ENCODE measurements at regions not wholly inside any gene's neighbourhood (a gene's known extent, or its start where the extent isn't known, plus 50 kb on each side); places are given as distances from the start of the nearest gene placed in this dataset.

GRCh38 chr10:61063034-61063433, 119.0 kb upstream of the RHOBTB1 start (continued):
- no peak for TF ChIP-seq MTA3 (CRISPR knock-in tag; IDR thresholded peaks at IDR 0.05)
- no peak for TF ChIP-seq HES4 (CRISPR knock-in tag; IDR thresholded peaks at IDR 0.05; ENCODE audit: borderline replicate concordance)
- TF ChIP-seq XRCC5 (optimal IDR thresholded peaks at IDR 0.05; ENCODE audit: low read length), result peak; percentile 19
- 0 out of 2 replicates have a peak, but pooled peaks have one; percentile 38 for TF ChIP-seq ONECUT2 (CRISPR knock-in tag; IDR thresholded peaks at IDR 0.05)
- TF ChIP-seq POGZ (CRISPR knock-in tag; IDR thresholded peaks at IDR 0.05), result peak; percentile 89
- no peak for TF ChIP-seq NCOA5 (CRISPR knock-in tag; IDR thresholded peaks at IDR 0.05)
- TF ChIP-seq NFKBIZ (CRISPR knock-in tag; IDR thresholded peaks at IDR 0.05), result peak; percentile 78
- peak; percentile 81 for TF ChIP-seq MED1 (CRISPR knock-in tag; IDR thresholded peaks at IDR 0.05)
- no peak for TF ChIP-seq FOXC1 (CRISPR knock-in tag; IDR thresholded peaks at IDR 0.05; ENCODE audit: borderline replicate concordance)
- TF ChIP-seq NCOR1 (IDR thresholded peaks at IDR 0.05; ENCODE audit: borderline replicate concordance, low read length), result peak; percentile 43; the same call in 1 of the 2 replicates
- TF ChIP-seq, protein P1, sequence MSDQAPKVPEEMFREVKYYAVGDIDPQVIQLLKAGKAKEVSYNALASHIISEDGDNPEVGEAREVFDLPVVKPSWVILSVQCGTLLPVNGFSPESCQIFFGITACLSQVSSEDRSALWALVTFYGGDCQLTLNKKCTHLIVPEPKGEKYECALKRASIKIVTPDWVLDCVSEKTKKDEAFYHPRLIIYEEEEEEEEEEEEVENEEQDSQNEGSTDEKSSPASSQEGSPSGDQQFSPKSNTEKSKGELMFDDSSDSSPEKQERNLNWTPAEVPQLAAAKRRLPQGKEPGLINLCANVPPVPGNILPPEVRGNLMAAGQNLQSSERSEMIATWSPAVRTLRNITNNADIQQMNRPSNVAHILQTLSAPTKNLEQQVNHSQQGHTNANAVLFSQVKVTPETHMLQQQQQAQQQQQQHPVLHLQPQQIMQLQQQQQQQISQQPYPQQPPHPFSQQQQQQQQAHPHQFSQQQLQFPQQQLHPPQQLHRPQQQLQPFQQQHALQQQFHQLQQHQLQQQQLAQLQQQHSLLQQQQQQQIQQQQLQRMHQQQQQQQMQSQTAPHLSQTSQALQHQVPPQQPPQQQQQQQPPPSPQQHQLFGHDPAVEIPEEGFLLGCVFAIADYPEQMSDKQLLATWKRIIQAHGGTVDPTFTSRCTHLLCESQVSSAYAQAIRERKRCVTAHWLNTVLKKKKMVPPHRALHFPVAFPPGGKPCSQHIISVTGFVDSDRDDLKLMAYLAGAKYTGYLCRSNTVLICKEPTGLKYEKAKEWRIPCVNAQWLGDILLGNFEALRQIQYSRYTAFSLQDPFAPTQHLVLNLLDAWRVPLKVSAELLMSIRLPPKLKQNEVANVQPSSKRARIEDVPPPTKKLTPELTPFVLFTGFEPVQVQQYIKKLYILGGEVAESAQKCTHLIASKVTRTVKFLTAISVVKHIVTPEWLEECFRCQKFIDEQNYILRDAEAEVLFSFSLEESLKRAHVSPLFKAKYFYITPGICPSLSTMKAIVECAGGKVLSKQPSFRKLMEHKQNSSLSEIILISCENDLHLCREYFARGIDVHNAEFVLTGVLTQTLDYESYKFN (CRISPR knock-in tag; conservative IDR thresholded peaks at IDR 0.05), result peak; percentile 92
- 0 out of 2 replicates have a peak, but pooled peaks have one; percentile 56 for TF ChIP-seq IKZF5 (CRISPR knock-in tag; IDR thresholded peaks at IDR 0.05)
- peak; percentile 87 for TF ChIP-seq ZMYM4 (CRISPR knock-in tag; IDR thresholded peaks at IDR 0.05)
- no peak for TF ChIP-seq NAIF1 (CRISPR knock-in tag; IDR thresholded peaks at IDR 0.05; ENCODE audit: borderline replicate concordance)
- TF ChIP-seq RAD21 (CRISPR knock-in tag; IDR thresholded peaks at IDR 0.05), result no peak; the same call in 1 of the 2 replicates
- TF ChIP-seq SRSF4 (IDR thresholded peaks at IDR 0.05; ENCODE audit: low read depth, low read length, poor library complexity, severe bottlenecking), result no peak
- no peak for TF ChIP-seq KDM5B (CRISPR knock-in tag; IDR thresholded peaks at IDR 0.05; ENCODE audit: borderline replicate concordance)
- TF ChIP-seq NR2F6 (IDR thresholded peaks at IDR 0.05), result peak; percentile 83
- TF ChIP-seq NR2F6 (CRISPR knock-in tag; IDR thresholded peaks at IDR 0.05), result peak; percentile 73; the same call in 1 of the 2 replicates
- TF ChIP-seq ETV5 (CRISPR knock-in tag; IDR thresholded peaks at IDR 0.05; ENCODE audit: borderline replicate concordance), result peak; percentile 45; the same call in 1 of the 2 replicates
- no peak for TF ChIP-seq THAP11 (CRISPR knock-in tag; IDR thresholded peaks at IDR 0.05)
- TF ChIP-seq SOX5 (CRISPR knock-in tag; IDR thresholded peaks at IDR 0.05; ENCODE audit: borderline replicate concordance), result peak; percentile 91
- no peak for TF ChIP-seq ZNF232 (CRISPR knock-in tag; IDR thresholded peaks at IDR 0.05; ENCODE audit: borderline replicate concordance)
- 0 out of 2 replicates have a peak, but pooled peaks have one; percentile 35 for TF ChIP-seq ZBTB20 (CRISPR knock-in tag; IDR thresholded peaks at IDR 0.05; ENCODE audit: borderline replicate concordance, low read depth)
- TF ChIP-seq ZNF670 (CRISPR knock-in tag; IDR thresholded peaks at IDR 0.05; ENCODE audit: borderline replicate concordance), result no peak
- no peak for TF ChIP-seq SRF (IDR thresholded peaks at IDR 0.05; ENCODE audit: low read depth, low read length)
- peak; percentile 75 for TF ChIP-seq MEF2D (CRISPR knock-in tag; IDR thresholded peaks at IDR 0.05)
- TF ChIP-seq, protein P2, sequence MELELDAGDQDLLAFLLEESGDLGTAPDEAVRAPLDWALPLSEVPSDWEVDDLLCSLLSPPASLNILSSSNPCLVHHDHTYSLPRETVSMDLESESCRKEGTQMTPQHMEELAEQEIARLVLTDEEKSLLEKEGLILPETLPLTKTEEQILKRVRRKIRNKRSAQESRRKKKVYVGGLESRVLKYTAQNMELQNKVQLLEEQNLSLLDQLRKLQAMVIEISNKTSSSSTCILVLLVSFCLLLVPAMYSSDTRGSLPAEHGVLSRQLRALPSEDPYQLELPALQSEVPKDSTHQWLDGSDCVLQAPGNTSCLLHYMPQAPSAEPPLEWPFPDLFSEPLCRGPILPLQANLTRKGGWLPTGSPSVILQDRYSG (CRISPR knock-in tag; IDR thresholded peaks at IDR 0.05), result no peak
- TF ChIP-seq SRSF9 (IDR thresholded peaks at IDR 0.05; ENCODE audit: borderline replicate concordance, insufficient read depth, low read depth, low read length, poor library complexity, severe bottlenecking), result no peak
